ENCODE measurements at regions not wholly inside any gene's neighbourhood (a gene's known extent, or its start where the extent isn't known, plus 50 kb on each side); places are given as distances from the start of the nearest gene placed in this dataset.

- no peak for DNase-seq (ENCODE audit: low read depth in 4 of 4, low spot score in 1 of 4)
Observed at GRCh38 chrX:33465137-33465536, 253.8 kb upstream of the DMD start.

- DNase-seq (ENCODE audit: low read depth in 4 of 4, low spot score in 1 of 4) = no peak
Observed at GRCh38 chrX:33457102-33457501, 245.8 kb upstream of the DMD start.

- DNase-seq (ENCODE audit: low read depth in 4 of 4, low spot score in 1 of 4) = no peak
Observed at GRCh38 chrX:33447285-33447684, 235.9 kb upstream of the DMD start.

GRCh38 chrX:33434256-33435092, 223.1 kb upstream of the DMD start:
- DNase-seq (ENCODE audit: low read depth in 4 of 4, low spot score in 1 of 4) = peak in 3 of 4 experiments; percentile 2 to 57 (median 15)

GRCh38 chrX:33416273-33416805, 205.0 kb upstream of the DMD start:
- no peak for DNase-seq (ENCODE audit: low read depth in 4 of 4, low spot score in 1 of 4)

GRCh38 chrX:33415459-33415858, 204.1 kb upstream of the DMD start:
- no peak for DNase-seq (ENCODE audit: low read depth in 4 of 4, low spot score in 1 of 4)

GRCh38 chrX:33385546-33385945, 174.2 kb upstream of the DMD start:
- no peak for DNase-seq (ENCODE audit: low read depth in 4 of 4, low spot score in 1 of 4)

- no peak for DNase-seq (ENCODE audit: low read depth in 4 of 4, low spot score in 1 of 4)
Observed at GRCh38 chrX:33379839-33380238, 168.5 kb upstream of the DMD start.

GRCh38 chrX:33357606-33358005, 146.3 kb upstream of the DMD start:
- DNase-seq (ENCODE audit: low read depth in 4 of 4, low spot score in 1 of 4) = no peak

GRCh38 chrX:33339219-33339618, 127.9 kb upstream of the DMD start:
- DNase-seq (ENCODE audit: low read depth in 4 of 4, low spot score in 1 of 4) = no peak

- DNase-seq (ENCODE audit: low read depth in 4 of 4, low spot score in 1 of 4) = no peak
Observed at GRCh38 chrX:33336783-33337182, 125.4 kb upstream of the DMD start.

GRCh38 chrX:33333271-33333670, 121.9 kb upstream of the DMD start:
- no peak for DNase-seq (ENCODE audit: low read depth in 4 of 4, low spot score in 1 of 4)

- no peak for DNase-seq (ENCODE audit: low read depth in 4 of 4, low spot score in 1 of 4)
Observed at GRCh38 chrX:33330798-33331197, 119.4 kb upstream of the DMD start.

- no peak for DNase-seq (ENCODE audit: low read depth in 4 of 4, low spot score in 1 of 4)
Observed at GRCh38 chrX:33324099-33324498, 112.8 kb upstream of the DMD start.

- DNase-seq (ENCODE audit: low read depth in 4 of 4, low spot score in 1 of 4) = no peak
Observed at GRCh38 chrX:33307911-33308354, 96.6 kb upstream of the DMD start.

- no peak for DNase-seq (ENCODE audit: low read depth in 4 of 4, low spot score in 1 of 4)
Observed at GRCh38 chrX:33298622-33299021, 87.3 kb upstream of the DMD start.

GRCh38 chrX:33285550-33285949, 74.2 kb upstream of the DMD start:
- no peak for DNase-seq (ENCODE audit: low read depth in 4 of 4, low spot score in 1 of 4)

GRCh38 chrX:33277046-33277445, 65.7 kb upstream of the DMD start:
- no peak for DNase-seq (ENCODE audit: low read depth in 4 of 4, low spot score in 1 of 4)

GRCh38 chrX:33273535-33273934, 62.2 kb upstream of the DMD start:
- no peak for DNase-seq (ENCODE audit: low read depth in 4 of 4, low spot score in 1 of 4)

GRCh38 chrX:33272986-33273385, 61.6 kb upstream of the DMD start:
- no peak for DNase-seq (ENCODE audit: low read depth in 4 of 4, low spot score in 1 of 4)

All from stimulated activated CD4-positive, alpha-beta T cell treated with anti-CD3 and anti-CD28 coated beads, Interleukin-1b, Interleukin-23, amount 100 ng/mL, for 24 hours (primary cell).